ENCODE measurements at regions not wholly inside any gene's neighbourhood (a gene's known extent, or its start where the extent isn't known, plus 50 kb on each side); places are given as distances from the start of the nearest gene placed in this dataset.
"Not testable (repeated sequence)": the region's sequence is repeated elsewhere in the genome, so short reads cannot be mapped to it uniquely, and the experiment has no call there.

DNA sequence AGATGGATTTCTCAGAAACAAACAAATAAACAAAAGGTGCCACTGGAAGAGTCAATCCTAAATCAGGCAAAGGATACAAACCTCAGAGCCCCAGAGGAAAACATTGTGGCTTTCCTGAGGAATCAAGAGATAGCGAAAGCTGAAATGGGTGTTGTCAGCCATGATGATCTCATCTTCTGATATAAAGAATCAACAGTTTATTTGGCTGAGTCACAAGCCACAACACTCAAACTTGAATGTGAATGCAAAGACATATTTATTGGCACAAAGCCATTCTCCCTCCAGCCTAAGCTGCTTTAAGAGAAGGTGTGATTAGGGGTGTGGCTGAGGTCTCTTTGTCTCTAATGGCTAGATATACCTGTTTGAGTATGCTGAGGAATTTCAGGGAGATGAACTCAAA is 73.3 kb upstream of the NREP start:
- Histone ChIP-seq H3K9me3 (ENCODE audit: control extremely low read depth in 1 of 5, control insufficient read depth in 4 of 5, insufficient read depth in 2 of 5, low read depth in 1 of 5, low read length in 4 of 5) (no peaks in the 10 kb centered on the region), H3K4me3 (ENCODE audit: control insufficient read depth in 1 of 7, extremely low read depth in 1 of 7, insufficient read depth in 4 of 7, low read depth in 2 of 7, low read length in 6 of 7) (no peak overlapping the region), H3K4me1 (ENCODE audit: control extremely low read depth in 1 of 4, control insufficient read depth in 4 of 4, insufficient read depth in 4 of 4, low read length in 3 of 4) (peaks cover 0 to 3% (median 0%) of the 10 kb centered on the region in 4 experiments), H3K36me3 (ENCODE audit: control insufficient read depth in 4 of 4, insufficient read depth in 4 of 4, low read length in 3 of 4) (no peaks in the 10 kb centered on the region), H3K27me3 (replicated peaks in 2 of 5; ENCODE audit: control insufficient read depth in 4 of 5, insufficient read depth in 5 of 5, low read length in 4 of 5) (no peaks in the 10 kb centered on the region), H3K27ac (ENCODE audit: insufficient read depth in 1 of 2, low read depth in 1 of 2, low read length in 2 of 2, poor library complexity in 1 of 2, severe bottlenecking in 2 of 2) (no peak overlapping the region)
- peak in 2 of 3 donors; percentile 48 to 58 for DNase-seq
- no CpG with 5 or more reads among the region's 1 CpG for whole genome bisulfite sequencing (ENCODE audit: insufficient coverage)
- ChIA-PET POLR2A (interaction anchor here (1.3 kb wide), 1 partner anchor 74 kb away, joined by 3 read pairs; the partner anchor contains the start of gene NREP), CTCF (interaction anchor here (1.1 to 1.6 kb wide), 3 partner anchors 10 to 33 kb away, joined by 3 to 4 read pairs (median 3); no protein-coding TSS in a partner anchor)

DNA sequence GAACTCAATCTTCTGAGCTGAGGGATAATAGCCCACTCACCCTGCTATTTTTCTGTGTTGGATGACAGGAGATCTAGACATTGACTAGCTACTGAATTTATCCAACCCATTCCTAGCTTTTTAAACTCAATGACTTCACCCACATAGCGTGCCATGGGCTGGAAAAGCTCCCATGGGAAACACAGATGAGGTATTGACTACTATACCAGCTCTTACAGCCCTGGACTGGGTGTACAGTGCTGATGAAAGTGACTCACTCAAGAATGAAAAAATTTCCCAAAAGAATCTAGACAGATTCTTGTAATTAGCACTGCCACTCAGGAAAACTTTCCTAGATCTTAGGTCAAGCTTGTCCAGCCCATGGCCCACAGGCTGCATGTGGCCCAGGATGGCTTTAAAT is 72.7 kb upstream of the NREP start:
- Histone ChIP-seq H3K36me3 (ENCODE audit: control insufficient read depth in 4 of 4, insufficient read depth in 4 of 4, low read length in 3 of 4) (no peaks in the 10 kb centered on the region), H3K27ac (ENCODE audit: insufficient read depth in 1 of 2, low read depth in 1 of 2, low read length in 2 of 2, poor library complexity in 1 of 2, severe bottlenecking in 2 of 2) (no peak overlapping the region), H3K9me3 (ENCODE audit: control extremely low read depth in 1 of 5, control insufficient read depth in 4 of 5, insufficient read depth in 2 of 5, low read depth in 1 of 5, low read length in 4 of 5) (no peaks in the 10 kb centered on the region), H3K4me1 (ENCODE audit: control extremely low read depth in 1 of 4, control insufficient read depth in 4 of 4, insufficient read depth in 4 of 4, low read length in 3 of 4) (no peaks in the 10 kb centered on the region), H3K4me3 (ENCODE audit: control insufficient read depth in 1 of 7, extremely low read depth in 1 of 7, insufficient read depth in 4 of 7, low read depth in 2 of 7, low read length in 6 of 7) (no peak overlapping the region), H3K27me3 (replicated peaks in 2 of 5; ENCODE audit: control insufficient read depth in 4 of 5, insufficient read depth in 5 of 5, low read length in 4 of 5) (no peaks in the 10 kb centered on the region)
- 100% methylated on average over 1 of the region's 1 CpG for WGBS (ENCODE audit: insufficient coverage)
- POLR2A ChIA-PET = no interaction called here
- no peak for DNase-seq
- CTCF ChIA-PET = interaction anchor here (1.3 to 1.6 kb wide), 2 partner anchors 11 to 32 kb away, joined by 3 read pairs; no protein-coding TSS in a partner anchor

DNA sequence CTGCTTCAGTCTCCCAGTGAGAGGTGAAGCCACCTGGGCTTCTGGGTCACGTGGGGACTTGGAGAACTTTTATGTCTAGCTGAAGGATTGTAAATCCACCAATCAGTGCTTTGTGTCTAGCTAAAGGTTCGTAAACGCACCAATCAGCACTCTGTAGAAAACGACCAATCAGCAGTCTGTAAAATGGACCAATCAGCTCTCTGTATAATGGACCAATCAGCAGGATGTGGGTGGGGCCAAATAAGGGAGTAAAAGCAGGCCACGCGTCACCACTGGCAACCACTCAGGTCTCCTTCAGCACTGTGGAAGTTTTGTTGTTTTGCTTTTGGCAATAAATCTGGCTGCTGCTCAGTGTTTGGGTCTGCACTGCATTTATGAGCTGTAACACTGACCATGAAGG is 69.1 kb upstream of the NREP start:
- no peak for DNase-seq

DNA sequence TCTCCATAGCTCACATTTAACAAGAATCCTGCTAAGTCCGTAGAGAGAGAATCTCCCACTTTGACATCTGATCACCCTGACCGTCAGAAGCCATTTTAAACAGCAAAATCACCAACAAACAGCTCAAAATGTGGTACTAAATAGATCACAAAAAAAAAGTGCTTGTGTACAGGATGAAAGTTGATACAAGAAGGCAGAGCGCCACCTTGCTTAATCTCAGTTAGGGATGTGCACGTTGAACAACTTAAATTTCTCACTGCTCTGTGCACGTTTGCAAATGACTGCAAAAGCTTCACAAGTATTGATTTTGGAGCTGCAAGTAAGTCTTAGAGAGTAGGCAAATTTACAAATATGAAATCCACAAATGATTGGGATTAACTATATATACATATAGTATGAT is 63.1 kb upstream of the NREP start:
- peak; percentile 16 to 55 (median 52) for DNase-seq
- H3K9me3 ChIP-seq (ENCODE audit: control extremely low read depth in 1 of 5, control insufficient read depth in 4 of 5, insufficient read depth in 2 of 5, low read depth in 1 of 5, low read length in 4 of 5) = peaks cover 0 to 10% (median 3%) of the 10 kb centered on the region in 5 experiments
- 100% methylated on average over 1 of the region's 5 CpGs for WGBS (ENCODE audit: insufficient coverage)
- CTCF ChIA-PET = interaction anchor here (1.1 to 1.7 kb wide), 4 partner anchors 11 to 131 kb away, joined by 3 to 4 read pairs (median 4); no protein-coding TSS in a partner anchor
- H3K36me3 ChIP-seq (ENCODE audit: control insufficient read depth in 4 of 4, insufficient read depth in 4 of 4, low read length in 3 of 4) = no peaks in the 10 kb centered on the region
- no peak overlapping the region for H3K27ac ChIP-seq (ENCODE audit: insufficient read depth in 1 of 2, low read depth in 1 of 2, low read length in 2 of 2, poor library complexity in 1 of 2, severe bottlenecking in 2 of 2)
- H3K4me1 ChIP-seq (ENCODE audit: control extremely low read depth in 1 of 4, control insufficient read depth in 4 of 4, insufficient read depth in 4 of 4, low read length in 3 of 4) = no peaks in the 10 kb centered on the region
- no peak overlapping the region for H3K4me3 ChIP-seq (ENCODE audit: control insufficient read depth in 1 of 7, extremely low read depth in 1 of 7, insufficient read depth in 4 of 7, low read depth in 2 of 7, low read length in 6 of 7)
- POLR2A ChIA-PET = no interaction called here
- no peaks in the 10 kb centered on the region for H3K27me3 ChIP-seq (replicated peaks in 2 of 5; ENCODE audit: control insufficient read depth in 4 of 5, insufficient read depth in 5 of 5, low read length in 4 of 5)

More for the DNA sequence above, 69.1 kb upstream of the NREP start:
- ChIA-PET CTCF (interaction anchor here (0.7 to 1.0 kb wide), 2 partner anchors 109 to 275 kb away, joined by 3 read pairs; no protein-coding TSS in a partner anchor), POLR2A (no interaction called here)
- Histone ChIP-seq H3K9me3 (ENCODE audit: control extremely low read depth in 1 of 5, control insufficient read depth in 4 of 5, insufficient read depth in 2 of 5, low read depth in 1 of 5, low read length in 4 of 5) (no peaks in the 10 kb centered on the region), H3K27me3 (replicated peaks in 2 of 5; ENCODE audit: control insufficient read depth in 4 of 5, insufficient read depth in 5 of 5, low read length in 4 of 5) (no peaks in the 10 kb centered on the region), H3K27ac (ENCODE audit: insufficient read depth in 1 of 2, low read depth in 1 of 2, low read length in 2 of 2, poor library complexity in 1 of 2, severe bottlenecking in 2 of 2) (no peak overlapping the region), H3K4me3 (ENCODE audit: control insufficient read depth in 1 of 7, extremely low read depth in 1 of 7, insufficient read depth in 4 of 7, low read depth in 2 of 7, low read length in 6 of 7) (no peak overlapping the region), H3K36me3 (ENCODE audit: control insufficient read depth in 4 of 4, insufficient read depth in 4 of 4, low read length in 3 of 4) (no peaks in the 10 kb centered on the region), H3K4me1 (ENCODE audit: control extremely low read depth in 1 of 4, control insufficient read depth in 4 of 4, insufficient read depth in 4 of 4, low read length in 3 of 4) (no peaks in the 10 kb centered on the region)
- WGBS (ENCODE audit: insufficient coverage) = 95% methylated on average over 6 of the region's 6 CpGs

- 100% methylated on average over 1 of the region's 1 CpG for WGBS (ENCODE audit: insufficient coverage)
- H3K4me3 ChIP-seq (ENCODE audit: control insufficient read depth in 1 of 7, extremely low read depth in 1 of 7, insufficient read depth in 4 of 7, low read depth in 2 of 7, low read length in 6 of 7); H3K27me3 ChIP-seq (replicated peaks in 2 of 5; ENCODE audit: control insufficient read depth in 4 of 5, insufficient read depth in 5 of 5, low read length in 4 of 5); H3K27ac ChIP-seq (ENCODE audit: insufficient read depth in 1 of 2, low read depth in 1 of 2, low read length in 2 of 2, poor library complexity in 1 of 2, severe bottlenecking in 2 of 2); H3K36me3 ChIP-seq (ENCODE audit: control insufficient read depth in 4 of 4, insufficient read depth in 4 of 4, low read length in 3 of 4); DNase-seq; H3K4me1 ChIP-seq (ENCODE audit: control extremely low read depth in 1 of 4, control insufficient read depth in 4 of 4, insufficient read depth in 4 of 4, low read length in 3 of 4); POLR2A ChIA-PET: not testable (repeated sequence)
- CTCF ChIA-PET = interaction anchor here (1.1 to 1.7 kb wide), 2 partner anchors 46 to 130 kb away, joined by 3 read pairs; no protein-coding TSS in a partner anchor
- H3K9me3 ChIP-seq (ENCODE audit: control extremely low read depth in 1 of 5, control insufficient read depth in 4 of 5, insufficient read depth in 2 of 5, low read depth in 1 of 5, low read length in 4 of 5) = peaks cover 0 to 10% (median 3%) of the 10 kb centered on the region in 5 experiments
These were observed 62.0 kb upstream of the NREP start for GRCh38 chr5:111819028-111819427.

- CTCF ChIA-PET = no interaction called here
- Histone ChIP-seq H3K4me1 (ENCODE audit: control extremely low read depth in 1 of 4, control insufficient read depth in 4 of 4, insufficient read depth in 4 of 4, low read length in 3 of 4) (peaks cover 0 to 4% (median 0%) of the 10 kb centered on the region in 4 experiments), H3K27me3 (replicated peaks in 2 of 5; ENCODE audit: control insufficient read depth in 4 of 5, insufficient read depth in 5 of 5, low read length in 4 of 5) (no peaks in the 10 kb centered on the region), H3K27ac (ENCODE audit: insufficient read depth in 1 of 2, low read depth in 1 of 2, low read length in 2 of 2, poor library complexity in 1 of 2, severe bottlenecking in 2 of 2) (no peak overlapping the region), H3K36me3 (ENCODE audit: control insufficient read depth in 4 of 4, insufficient read depth in 4 of 4, low read length in 3 of 4) (no peaks in the 10 kb centered on the region), H3K9me3 (ENCODE audit: control extremely low read depth in 1 of 5, control insufficient read depth in 4 of 5, insufficient read depth in 2 of 5, low read depth in 1 of 5, low read length in 4 of 5) (no peaks in the 10 kb centered on the region), H3K4me3 (ENCODE audit: control insufficient read depth in 1 of 7, extremely low read depth in 1 of 7, insufficient read depth in 4 of 7, low read depth in 2 of 7, low read length in 6 of 7) (no peak overlapping the region)
- POLR2A ChIA-PET = no interaction called here
- no peak for DNase-seq
These were observed 56.5 kb upstream of the NREP start for GRCh38 chr5:111813537-111813936.

- Histone ChIP-seq H3K4me1 (ENCODE audit: control extremely low read depth in 1 of 4, control insufficient read depth in 4 of 4, insufficient read depth in 4 of 4, low read length in 3 of 4) (peaks cover 0 to 4% (median 0%) of the 10 kb centered on the region in 4 experiments), H3K36me3 (ENCODE audit: control insufficient read depth in 4 of 4, insufficient read depth in 4 of 4, low read length in 3 of 4) (no peaks in the 10 kb centered on the region), H3K4me3 (ENCODE audit: control insufficient read depth in 1 of 7, extremely low read depth in 1 of 7, insufficient read depth in 4 of 7, low read depth in 2 of 7, low read length in 6 of 7) (no peak overlapping the region), H3K9me3 (ENCODE audit: control extremely low read depth in 1 of 5, control insufficient read depth in 4 of 5, insufficient read depth in 2 of 5, low read depth in 1 of 5, low read length in 4 of 5) (no peaks in the 10 kb centered on the region), H3K27ac (ENCODE audit: insufficient read depth in 1 of 2, low read depth in 1 of 2, low read length in 2 of 2, poor library complexity in 1 of 2, severe bottlenecking in 2 of 2) (no peak overlapping the region), H3K27me3 (replicated peaks in 2 of 5; ENCODE audit: control insufficient read depth in 4 of 5, insufficient read depth in 5 of 5, low read length in 4 of 5) (no peaks in the 10 kb centered on the region)
- DNase-seq = no peak
- ChIA-PET POLR2A (interaction anchor here (0.7 kb wide), 1 partner anchor 490 kb away, joined by 3 read pairs; no protein-coding TSS in a partner anchor), CTCF (no interaction called here)
- WGBS (ENCODE audit: insufficient coverage) = 98% methylated on average over 4 of the region's 4 CpGs
These were observed 53.1 kb upstream of the NREP start for GRCh38 chr5:111810112-111810511.
